SKM-1 treated with dmso at 0.1 percent for 144 hours (cell line): ENCODE measurements at regions not wholly inside any gene's neighbourhood (a gene's known extent, or its start where the extent isn't known, plus 50 kb on each side); places are given as distances from the start of the nearest gene placed in this dataset.

ENCODE experiments used
- DNase-seq: peaks from one replicate; lab custom pipeline; 2025; ENCODE audit not compliant: unreplicated experiment; lab: John Stamatoyannopoulos, UW

DNA sequence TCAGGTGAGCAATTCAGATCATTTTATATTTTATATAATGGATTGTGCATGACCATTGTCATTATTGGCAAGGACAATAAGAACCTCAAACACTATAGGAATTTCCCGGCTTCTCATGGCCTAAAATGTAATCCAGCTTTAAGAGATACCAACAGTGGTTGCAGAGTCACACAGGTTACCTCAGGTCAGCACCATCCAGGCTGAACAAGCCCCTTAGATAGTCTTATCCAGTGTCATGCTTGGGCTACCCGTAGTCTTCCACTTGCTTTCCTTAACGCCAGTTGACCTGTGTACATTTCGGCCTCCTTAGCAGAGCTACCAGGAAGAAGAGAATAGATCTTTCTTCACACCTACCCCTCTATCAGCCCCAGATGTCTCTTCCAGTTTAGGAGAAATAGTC, 293.3 kb upstream of the SYT4 start:
- no peak for DNase-seq

DNA sequence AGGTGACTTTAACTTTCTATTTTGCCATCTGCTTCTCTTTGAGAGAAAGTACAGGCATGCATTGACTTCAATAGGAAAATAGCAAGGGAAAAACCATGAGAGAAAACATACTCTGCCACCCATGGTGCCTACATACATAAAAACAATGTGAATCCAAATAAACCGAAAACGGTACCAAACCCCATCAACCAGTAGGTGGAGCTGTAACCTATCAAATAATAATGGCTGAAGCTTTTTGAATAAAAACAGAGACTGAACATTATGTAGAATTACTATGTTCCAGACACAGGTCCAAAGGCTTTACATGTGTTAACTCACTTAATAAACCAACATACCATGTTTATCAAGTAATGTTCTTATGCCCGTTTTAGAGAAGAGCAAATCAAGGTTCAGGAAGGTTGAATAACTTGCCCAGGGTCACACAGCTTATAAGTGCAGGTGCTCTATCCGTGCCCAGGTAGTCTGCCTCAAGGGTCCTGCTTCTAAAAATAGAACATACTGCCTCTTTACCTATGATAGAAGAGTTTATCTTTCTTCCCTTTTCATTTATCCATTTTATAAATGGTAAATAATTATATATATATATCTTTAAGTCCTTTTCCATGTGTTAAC, 293.9 kb upstream of the SYT4 start:
- DNase-seq, result peak; percentile 18

DNA sequence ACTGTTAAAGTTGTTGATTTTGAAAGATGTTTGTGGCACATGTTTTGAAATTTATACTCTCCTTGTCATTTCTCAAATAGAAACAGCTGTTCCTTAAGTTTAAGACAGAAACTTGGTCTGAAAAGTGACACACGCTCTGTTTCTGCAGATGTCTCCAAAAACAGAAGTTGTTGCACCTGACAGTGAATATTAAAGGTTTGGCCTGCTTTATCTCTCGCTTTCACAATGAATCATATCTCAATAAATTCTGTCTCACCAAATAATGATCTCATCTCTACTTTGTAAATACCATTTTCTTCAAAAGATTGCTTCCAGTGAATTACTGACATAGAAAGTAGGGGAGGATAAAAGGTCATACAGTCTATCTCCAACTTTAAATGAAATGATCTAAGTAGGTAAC, 294.9 kb upstream of the SYT4 start:
- DNase-seq, result no peak

DNA sequence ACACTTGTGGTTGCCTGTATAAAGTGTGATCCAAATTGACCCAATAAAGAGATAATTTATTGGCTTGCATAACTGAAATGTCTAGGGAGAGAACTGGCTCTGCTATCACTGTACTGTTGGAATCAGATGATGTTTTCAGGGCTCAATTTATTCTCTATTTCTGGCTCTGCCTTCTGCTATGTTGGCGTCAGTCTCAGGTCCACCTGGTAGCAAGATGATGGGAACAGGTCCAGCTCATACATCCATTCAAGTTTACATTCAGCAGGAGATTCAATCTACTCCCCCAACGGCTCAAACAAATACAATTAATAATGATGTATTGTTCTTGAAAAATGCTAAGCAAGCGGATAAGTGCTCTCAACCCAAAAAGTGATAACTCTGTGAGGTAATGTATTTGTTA, 297.7 kb upstream of the SYT4 start:
- no peak for DNase-seq

DNA sequence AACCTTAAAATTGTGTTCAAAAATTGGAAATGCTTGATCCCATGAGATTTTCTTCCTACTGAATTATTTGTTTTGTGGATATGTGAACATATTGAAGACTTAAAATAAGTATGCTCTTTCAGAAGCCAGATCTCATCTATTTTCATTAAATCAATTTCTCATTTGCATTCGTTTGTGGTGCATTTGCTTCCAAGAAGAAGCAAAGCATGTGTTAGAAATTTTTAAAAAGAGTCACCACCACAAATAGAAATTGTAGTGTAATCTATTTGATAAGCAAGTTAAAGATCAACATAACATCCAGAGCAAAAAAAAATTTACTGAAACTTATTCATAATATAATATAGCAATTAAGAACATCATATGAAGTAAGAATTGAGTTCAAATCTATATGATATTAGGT, 300.9 kb upstream of the SYT4 start:
- DNase-seq, result no peak

DNA sequence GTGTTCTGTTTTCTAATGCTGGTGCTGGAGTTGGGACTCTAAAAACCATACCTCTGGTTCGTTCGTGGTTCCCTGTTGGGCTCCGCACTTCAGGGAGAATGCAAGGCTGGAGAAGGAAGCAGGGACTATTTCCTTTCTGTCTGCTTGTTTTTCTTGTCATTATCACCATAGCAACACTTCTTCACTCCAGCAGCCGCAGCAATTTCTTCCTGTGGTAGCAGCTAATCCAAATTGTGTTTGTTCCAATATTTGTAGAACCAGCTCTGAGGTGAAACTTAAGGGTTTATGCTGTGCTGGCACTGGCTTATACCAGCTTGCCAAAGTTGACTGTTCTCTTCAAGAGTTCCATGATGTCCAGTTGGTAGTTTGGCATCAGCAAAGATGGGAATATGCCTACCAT, 301.4 kb upstream of the SYT4 start:
- no peak for DNase-seq

DNA sequence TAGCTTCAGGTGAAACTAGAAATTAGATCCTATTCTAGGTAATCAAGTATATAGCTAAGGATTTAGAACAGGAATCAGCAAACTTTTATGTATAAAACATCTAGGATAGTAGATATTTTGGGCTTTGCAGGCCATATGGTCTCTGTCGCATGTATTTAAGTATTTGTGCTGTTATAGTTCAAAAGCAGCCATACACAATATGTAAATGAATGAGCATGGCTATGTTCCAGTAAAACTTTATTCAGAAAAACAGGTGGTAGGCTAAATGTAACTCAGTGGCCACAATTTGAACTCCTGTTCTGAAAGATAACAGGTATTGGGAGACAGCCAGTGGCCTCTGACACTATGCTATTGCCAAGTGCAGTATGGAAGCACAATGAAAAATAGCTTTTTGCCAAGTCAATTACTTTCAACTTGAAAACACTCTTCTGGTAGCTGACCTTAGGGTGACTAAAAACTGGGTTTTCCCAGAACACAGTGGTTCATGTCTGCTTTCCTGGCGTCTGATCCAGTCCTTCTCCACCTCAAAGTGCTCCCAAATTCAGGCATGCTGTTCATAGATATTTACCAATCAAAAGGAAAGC, 304.7 kb upstream of the SYT4 start:
- no peak for DNase-seq

DNA sequence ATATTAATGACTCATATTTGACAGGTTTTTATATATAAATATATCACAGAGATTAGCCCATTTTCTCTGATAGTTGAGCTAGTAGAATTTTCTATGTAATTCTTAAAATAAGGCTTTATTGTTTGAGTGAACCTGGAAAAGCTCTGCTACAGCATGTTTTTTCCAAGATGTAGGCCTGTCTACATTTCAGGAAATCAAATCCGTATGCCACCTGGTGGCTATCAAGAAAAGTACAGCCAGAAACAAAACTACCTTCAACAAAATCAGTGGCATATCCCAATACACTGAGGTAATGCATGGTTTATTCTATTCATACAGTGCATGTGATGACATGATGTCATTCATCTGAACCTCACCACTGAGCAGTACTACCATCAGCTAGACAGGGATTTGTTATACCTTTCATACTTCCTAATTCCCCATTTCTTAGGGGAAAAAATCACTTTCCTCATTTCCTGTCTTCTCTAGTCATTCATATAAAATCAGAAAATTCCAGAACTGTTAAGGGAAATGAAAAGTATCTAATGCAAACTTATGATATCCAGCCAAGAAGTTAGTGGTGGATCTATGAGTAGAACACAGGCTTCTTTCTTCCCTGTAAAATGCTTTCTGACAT, 310.4 kb upstream of the SYT4 start:
- no peak for DNase-seq

DNA sequence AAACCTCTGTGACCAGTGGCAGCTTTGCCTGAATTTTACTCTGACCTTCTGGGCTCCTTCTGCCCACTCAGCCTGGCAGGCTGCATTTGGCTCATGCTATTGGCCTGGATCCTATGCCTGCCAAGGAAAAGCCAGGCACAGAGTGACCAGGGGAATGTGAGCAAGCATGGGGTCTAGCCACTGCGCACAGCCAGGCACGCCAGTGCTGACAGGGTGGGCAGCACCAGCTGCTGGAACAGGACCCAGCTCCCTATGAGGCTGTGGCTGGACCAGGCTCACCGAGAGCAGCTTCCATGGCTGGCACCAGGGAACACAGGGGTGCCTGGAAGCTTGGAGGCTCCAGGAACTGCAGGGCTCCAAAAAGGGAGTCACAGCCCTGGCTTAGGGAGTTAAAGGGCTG, 311.5 kb upstream of the SYT4 start:
- no peak for DNase-seq

DNA sequence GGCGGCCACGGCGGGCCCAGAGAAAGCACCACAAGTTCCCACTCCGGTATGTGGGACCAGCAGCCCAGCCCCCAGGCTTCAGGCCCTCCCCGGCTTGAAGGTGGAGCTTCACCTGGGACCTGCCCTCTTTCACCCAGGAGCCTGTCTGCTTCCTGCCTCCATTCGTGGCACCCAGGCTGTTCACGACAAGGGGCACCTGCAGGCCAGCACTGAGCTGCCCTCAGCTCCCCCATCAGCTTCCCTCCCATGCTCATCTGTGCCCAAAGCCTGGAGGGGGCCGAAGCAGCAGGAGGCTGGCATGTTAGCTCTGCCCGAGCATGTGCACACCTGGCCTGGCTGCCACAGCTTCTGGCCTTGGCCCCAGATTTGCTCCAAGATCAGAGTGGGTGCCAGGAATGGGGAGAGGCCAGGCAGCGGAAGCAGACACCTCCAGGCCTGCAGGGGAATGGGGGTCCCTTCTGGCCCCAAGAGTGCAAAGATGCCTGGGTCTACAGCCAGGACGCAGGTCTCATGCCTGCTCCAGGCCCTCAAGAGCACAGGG, 312.4 kb upstream of the SYT4 start:
- DNase-seq, result no peak

DNA sequence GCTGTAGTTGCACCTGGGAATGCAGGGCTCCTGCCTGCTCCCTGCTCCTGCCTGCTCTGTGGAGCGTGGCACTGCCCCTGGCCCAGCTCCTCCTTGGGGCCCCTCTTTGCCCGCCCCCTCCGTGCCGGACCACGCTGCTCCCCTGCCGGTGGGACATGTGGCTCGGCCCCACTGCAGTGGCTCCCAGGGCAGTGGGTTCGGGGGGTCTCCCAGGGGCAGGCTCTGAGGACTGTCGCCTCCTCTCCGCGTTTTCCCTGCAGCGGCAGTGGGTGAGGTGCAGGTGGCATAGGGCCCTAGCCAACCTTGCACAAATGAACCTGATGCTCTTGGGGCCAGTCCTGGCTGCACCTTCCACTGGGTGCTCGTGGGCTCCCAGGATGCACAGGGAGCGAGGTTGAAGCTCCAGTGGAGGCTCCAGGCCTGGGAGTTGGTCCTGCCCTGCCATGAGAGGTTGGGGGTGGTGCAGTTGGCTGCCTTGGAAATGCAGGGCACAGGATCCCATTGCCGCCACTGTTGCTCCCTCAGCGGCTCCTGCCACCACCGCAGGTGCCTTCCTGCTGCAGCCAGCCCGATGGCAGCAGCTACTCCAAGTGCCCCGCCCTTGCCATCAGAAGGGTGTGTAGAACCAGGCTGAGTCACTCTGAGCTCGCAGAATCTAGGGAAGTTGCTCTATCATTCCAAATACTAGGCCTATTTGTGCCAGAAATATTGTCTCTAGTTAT, 313.1 kb upstream of the SYT4 start:
- DNase-seq, result no peak

DNA sequence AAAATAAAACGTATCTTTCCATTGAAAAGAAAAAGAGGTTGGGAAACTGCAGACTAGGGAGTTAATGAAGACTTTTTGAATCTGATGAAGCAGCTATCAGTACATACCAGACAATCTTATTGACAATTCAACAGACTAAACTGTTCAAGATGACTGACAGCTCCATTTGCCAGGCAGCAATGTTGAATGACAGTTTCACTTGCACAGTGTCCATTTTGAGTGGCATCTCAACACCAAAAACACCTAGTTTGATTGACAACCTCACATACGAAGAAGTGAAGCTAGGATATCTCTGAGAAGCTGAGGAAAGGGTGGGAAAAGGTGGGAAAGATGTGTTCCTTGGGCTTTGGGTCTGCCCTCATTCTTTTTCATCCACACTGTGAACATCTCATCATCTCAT, 315.0 kb upstream of the SYT4 start:
- DNase-seq, result no peak

DNA sequence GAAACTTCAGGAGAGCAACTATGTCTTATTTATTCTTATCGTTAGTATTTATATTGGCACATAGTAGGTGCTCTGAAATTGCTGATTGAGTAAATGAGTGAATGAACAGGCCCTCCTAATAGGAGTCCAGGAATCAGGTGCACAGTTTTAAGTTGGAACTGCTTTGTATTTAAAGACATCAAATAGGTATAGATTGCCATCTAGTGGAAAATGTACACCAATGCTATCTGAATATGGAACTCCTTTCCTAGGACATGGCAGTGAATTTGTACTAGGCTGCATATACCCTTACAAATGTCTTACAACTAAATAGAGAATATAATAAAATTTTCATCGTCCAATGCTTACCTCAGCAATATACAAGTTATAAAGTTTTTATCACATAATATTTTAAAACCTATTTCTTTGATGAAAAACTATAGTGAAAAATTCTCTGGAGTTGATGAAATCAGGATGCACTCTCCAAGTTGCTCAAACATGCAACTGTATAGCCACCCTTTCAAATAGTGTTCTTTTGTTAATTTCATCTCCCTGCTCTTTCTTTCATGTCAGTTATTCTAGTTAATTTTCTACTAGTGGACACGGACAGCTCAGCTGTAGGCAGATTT, 318.9 kb upstream of the SYT4 start:
- DNase-seq, result peak; percentile 31

DNA sequence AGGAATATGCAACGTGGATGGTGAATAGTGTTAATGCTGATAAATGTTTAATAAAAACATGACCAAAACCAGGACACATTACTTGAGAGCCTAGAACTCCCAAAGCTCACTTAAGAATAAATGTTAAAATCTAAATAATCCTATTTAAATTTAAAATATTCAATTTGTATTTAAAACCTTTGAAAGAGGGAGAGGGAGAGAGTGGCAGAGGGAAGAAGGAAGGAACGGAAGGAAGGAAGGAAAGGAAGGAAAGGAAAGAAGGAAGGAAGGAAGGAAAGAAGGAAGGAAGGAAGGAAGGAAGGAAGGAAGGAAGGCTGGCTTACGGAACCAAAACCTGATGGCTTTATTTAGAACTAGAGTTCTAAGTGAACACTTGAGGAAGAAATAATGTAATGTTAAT, 324.1 kb upstream of the SYT4 start:
- DNase-seq, result no peak

DNA sequence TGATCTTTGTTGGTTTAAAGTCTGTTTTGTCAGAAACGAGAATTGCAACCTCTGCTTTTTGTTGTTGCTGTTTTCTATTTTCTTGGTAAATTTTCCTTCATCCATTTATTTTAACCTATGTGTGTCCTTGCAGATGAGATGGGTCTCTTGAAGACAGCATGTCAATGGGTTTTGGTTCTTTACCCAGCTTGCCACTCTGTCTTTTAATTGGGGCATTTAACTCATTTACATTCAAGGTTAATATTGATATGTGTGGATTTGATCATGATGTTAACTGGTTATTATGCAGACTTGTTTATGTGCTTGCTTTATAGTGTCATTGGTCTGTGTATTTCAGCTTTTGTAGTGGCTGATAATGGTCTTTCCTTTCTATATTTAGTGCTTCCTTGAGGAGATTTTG, 327.9 kb upstream of the SYT4 start:
- DNase-seq, result no peak

DNA sequence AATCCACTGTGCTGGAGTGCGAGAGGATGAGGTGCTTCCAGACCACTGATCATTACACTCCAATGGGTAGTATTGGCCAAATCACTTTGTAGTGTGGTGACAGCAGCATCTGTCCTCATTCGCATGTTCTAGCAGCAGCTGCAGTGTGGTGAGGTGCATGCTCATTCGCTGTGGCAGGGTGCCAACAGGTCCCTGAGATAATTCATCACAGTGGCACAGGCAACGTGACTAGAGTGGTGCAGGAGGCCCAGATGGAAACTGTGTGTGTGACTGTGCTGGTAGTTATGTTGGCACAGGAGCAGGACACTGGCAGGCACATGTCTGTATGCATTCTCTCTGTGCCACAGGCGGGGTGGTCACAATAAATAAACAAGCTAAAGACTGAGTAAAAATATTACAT, 329.5 kb upstream of the SYT4 start:
- DNase-seq, result no peak

DNA sequence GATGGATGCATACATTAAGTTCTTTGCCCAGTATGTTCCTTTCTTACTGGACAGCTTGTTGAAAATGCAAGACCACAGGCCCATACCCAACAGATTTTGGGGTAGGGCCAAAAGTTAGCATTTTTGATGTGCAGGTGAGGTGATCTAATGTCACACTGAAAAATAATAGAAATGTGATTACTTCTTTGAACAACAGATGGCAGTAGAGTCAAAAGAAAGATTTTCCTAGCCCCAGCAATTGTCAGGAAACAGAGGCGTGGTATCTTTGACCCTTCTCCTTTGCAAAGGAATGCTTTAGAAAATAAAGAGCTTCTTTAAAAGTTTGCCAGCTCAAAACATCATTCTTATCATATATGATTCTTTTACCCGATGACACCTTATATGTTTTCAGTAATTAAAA, 343.6 kb upstream of the SYT4 start:
- peak; percentile 36 for DNase-seq

DNA sequence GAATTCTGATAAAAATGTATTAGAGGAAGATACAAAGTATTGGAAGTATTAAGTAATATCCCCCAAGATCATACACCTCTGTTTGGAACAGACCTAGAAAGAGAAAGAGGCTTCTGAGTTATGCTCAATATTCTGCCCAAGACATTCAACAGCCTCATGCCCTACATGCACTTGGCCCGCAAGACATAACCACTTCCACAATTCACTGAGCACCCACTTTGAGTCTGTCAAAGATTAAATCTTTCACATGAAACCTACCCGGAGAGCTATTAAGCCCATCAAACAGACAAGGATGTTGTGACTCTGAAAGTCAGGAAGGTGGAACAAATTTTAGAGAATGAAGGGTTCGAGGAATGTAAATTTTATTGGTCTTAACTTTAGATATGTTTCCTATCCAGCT, 344.7 kb upstream of the SYT4 start:
- DNase-seq, result no peak

DNA sequence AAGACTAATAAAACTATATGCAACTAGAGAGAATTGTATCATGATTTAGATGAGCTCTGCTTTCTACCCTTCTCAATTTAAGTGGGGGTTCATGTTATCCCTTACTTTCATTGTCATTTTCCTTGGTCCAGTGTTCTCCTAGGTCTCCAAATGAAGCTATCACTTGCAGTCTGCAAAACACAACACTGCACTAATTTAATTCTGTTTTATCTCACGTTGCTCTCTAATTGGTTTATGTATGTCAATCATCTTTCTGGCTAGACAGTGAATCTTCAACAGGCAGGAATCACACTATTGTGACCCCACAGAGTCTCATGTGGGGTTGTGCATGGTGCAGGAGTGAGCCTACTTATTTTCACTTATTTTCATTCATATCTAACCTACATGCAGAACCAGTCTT, 348.3 kb upstream of the SYT4 start:
- DNase-seq, result no peak

DNA sequence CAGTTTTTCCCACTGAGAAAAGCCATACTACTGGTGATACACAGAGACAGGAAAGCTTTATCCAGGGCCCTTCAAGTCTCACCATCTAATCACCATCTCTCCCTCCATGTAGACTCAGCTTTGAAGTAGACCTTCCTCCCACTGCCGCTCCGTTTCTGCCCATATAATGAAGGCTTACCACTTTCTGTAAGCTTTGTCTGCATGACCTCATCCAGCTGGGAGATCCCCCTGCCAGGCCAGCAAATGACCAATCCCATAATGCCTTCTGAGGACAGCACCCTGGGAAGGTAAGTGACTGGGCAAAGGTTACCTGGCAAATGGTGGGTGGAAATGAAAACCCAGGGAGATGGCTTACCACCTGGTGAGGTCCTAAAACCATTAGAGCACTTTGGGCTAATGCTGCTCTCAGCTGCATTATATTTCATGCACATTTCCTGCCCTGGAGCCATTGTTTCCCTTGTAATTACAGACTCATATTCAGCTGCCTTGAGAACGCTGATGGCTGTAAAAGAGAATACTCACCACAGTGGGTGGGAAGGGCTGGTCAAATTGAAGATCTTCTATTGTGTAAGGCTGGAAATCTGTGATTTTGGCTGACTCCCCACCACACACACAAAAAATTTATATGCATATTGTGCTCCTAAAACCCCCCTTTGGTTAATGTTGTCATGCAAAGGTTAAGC, 350.7 kb upstream of the SYT4 start:
- no peak for DNase-seq

DNA sequence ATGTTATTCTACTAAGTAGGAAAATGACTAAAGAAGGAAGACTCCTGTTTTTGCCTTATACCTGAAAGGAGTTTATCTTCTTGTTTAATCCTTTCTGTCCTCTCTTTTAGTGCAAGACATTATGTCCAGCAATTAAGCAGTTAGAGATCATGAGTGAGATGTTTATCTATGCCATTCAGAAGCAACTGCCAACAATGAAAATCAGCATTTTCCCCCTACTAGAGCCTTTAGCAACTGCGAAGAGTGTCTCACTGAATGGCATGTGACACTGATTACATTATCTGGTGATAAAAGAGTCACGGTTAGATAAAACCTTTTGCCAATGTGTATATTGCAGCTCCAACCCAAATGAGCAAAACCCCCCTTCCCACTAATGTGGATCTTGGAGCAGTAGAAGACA, 357.7 kb upstream of the SYT4 start:
- no peak for DNase-seq
